GM19193 (cell line): ENCODE measurements at regions not wholly inside any gene's neighbourhood (a gene's known extent, or its start where the extent isn't known, plus 50 kb on each side); places are given as distances from the start of the nearest gene placed in this dataset.
A peak's percentile ranks its signal among the peaks of the same experiment; 100 is the strongest.

ENCODE experiments used
- POLR2A ChIP-seq: IDR thresholded peaks from 4 replicates; pipeline ENCODE4 v1.6.1; 2011; ENCODE audit not compliant: insufficient read depth, insufficient read length; ENCODE audit errors: extremely low read depth

DNA sequence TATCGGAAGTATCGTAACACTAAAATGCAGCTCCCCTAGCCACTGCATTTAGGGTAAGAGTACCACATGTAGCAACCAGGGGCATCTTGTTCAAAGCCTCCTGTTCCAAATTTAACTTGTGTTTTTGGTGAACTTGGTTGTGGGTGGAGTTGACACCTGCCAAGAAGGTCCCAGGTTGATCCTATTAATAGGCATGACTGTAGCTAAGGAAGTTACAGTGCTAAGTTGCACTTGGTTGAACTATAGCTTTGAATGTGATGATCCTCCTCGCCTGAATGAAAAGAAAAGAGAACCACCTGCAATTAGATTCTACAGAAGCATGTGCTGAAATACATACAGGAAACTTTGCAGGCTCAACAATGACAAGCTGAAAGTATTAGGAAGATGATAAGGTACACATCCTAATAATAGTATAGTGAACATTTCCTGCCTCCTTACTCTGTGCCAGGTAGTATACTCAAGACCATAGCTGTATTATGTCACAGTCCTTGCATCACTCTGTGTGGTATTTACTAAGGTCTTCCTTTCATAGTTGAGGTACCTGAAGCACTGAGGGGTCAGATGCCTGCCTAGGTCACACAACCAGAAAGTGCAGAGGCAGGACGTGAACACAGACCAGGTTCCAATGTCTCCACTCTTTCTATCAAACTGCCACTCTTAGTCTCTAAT lies 64.5 kb upstream of the PIP5K1B start:
- TF ChIP-seq POLR2A, result no peak

DNA sequence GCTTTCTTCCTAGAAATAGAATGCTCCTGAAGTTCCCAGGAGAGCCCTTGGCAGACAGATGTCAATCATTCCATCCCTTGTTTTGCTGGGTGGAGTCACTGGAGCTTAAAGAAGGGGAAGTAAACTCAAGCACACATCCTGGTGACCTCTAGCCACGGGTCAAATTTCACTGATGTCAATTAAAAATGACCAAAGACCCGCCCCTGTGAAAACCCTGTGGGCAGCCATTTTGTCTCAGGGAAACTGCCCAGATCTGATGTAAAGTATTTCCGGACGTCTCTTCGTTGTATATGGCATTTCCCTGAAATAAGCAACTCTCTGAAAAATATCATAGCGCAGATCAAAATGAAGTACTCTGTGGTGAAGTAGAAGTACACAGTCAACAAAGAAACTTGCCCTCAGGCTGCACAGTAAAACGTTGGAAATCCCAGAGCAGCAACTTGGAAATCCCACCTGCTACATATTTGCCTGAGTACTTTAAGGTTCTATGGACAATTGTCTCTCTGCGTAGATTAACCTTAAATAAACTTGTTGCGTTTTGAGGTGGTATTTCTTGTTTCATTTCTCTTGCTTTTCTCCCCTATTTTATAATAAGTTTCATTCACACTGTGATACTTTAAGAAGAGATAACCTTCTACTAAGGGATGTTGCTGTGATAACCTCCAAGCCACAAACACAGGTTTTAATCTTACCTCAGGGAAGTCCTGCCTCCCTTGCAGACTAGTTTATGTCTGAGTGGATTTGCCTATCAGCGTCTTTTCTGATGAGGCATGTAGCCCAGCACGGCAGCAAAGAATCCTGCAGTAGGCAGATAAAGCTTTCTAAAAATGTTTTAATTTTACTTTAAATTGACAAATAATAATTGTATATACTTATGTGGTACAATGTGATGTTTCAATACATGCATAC lies 60.9 kb upstream of the PIP5K1B start:
- TF ChIP-seq POLR2A, result peak; percentile 40

DNA sequence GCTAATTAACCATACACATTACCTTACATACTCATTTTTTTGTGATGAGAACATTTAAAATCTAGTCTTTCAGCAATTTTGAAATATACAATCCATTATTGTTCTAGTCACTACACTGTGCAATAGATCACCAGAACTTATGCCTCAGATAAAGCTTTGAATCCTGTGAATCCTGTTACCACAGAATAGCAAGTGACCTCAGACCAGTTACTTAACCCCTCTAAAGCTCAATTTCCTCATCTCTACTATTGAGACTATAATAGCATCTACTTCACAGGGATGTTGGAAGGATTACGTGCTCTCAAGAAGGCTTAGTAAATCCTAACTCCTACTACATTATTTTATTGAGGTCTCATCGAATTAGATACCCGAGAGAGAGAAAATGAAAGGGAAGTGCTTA lies 60.2 kb upstream of the PIP5K1B start:
- no peak for TF ChIP-seq POLR2A

DNA sequence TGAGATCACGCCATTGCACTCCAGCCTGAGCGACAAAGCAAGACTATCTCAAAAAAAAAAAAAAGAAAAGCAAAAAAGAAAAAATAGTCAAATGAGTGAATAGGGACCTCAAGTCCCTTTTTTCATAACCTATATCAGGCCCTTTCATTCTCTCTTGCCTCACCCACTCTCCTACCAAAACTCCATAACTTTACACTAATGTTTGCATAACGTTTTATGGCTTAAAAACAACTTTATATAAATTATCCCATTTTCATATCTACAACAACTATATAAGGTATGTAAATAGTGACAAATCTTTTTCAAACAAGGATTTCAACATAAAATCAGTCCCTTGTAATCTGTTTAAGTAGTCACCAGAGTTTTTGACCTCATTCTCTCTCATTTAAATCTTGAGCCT lies 56.9 kb upstream of the PIP5K1B start:
- TF ChIP-seq POLR2A, result no peak

DNA sequence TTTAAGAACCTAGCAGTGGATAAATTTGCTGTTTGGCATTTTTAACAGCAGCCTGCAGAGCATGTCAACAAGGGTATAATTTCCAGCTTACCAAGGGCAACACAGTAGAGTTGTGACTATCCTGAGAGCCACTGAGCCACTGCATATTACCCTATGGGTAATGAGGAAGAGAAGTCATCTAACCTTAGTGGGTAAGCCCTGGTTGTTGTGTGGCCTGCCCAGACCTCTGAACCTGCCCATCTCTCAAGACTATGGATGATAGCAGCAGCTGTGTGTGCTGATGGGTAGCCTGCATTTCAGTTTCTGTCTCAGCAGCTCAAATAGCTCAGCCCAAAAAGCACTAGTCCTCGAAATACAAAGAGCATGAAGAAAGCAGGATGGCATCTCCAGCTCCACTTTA lies 56.1 kb upstream of the PIP5K1B start:
- no peak for TF ChIP-seq POLR2A

DNA sequence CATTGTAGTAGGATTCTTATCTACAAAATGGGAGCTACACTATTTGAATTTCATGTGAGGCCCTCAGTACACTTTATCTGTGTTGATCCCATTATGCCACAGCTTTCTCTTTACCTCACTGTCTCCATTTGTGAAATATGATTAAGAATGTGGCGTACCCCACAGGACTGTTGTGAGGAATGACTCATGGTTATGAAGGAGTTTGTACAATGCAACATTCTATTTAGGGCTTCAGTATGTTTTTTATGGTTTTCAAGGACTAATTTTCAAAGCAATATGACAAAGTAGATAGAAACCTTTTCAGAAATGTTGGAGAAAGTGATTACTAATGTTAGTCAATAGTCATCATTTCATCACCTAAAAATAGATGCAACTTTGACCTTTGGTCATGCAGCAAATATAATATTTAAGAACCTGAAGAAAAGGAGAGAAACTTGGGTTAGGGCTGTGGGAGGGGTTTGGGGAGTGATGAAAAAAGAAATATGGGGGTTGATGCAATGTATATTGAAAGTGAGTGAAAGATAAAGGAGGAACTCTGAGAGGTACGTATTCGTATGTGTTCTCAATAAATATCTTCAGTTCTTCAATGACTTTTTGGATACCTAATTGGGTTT lies 53.7 kb upstream of the PIP5K1B start:
- no peak for TF ChIP-seq POLR2A

DNA sequence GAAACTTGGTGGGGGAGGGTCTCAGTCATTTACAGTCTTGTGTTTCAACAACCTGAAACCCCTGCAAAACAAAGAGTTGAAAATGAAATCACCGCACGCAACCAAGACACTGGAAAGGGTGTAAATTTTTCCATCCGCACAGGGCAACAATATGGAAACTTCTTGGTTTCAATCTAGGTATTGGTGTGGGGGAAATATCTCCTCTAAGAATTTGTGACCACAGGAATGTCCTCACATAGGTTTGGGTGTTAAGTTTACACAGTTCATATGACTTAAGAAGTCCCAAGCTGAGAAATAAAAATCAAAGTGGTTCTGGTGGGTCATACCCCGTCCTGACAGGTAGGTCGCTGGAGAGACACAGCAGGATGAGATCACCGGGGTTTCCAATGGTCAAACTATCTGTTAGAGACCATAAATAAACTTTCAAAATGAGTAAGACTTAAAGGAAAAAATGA lies 51.9 kb upstream of the PIP5K1B start:
- TF ChIP-seq POLR2A, result no peak

DNA sequence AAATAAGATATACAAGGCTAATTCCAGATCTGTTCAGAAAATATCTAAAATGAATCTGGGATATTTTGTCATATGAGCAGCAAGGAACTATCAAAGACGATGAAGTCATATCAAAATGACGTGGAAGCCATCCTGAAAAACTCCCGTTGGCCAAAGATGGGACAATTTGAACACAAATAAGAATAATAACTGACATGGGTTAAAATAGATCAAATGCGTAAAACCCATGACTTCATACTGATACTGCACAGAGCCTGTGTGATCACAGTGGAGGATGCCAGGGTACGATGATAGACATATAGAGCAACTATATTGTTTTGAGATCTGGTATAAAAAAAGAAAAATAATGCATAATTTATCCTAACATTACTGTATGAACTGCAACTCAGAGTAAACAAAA lies 51.0 kb upstream of the PIP5K1B start:
- TF ChIP-seq POLR2A, result no peak
